Activated CD4-positive, alpha-beta T cell treated with anti-CD3 and anti-CD28 coated beads, Interleukin-2, amount 10 ng/mL, durations not matched to agents 24 days and 14 days (primary cell): ENCODE measurements at regions not wholly inside any gene's neighbourhood (a gene's known extent, or its start where the extent isn't known, plus 50 kb on each side); places are given as distances from the start of the nearest gene placed in this dataset.

Source experiments
- DNase-seq: peaks from one replicate; pipeline ENCODE4 v3.0.0; 2022
- H3K27ac Mint-ChIP-seq: one replicate; pipeline ENCODE4 v1.8.0; 2022; ENCODE audit warnings: mild to moderate bottlenecking, mixed read lengths
- H3K27me3 Mint-ChIP-seq: one replicate; pipeline ENCODE4 v1.8.0; 2022; ENCODE audit warnings: mixed read lengths
- H3K36me3 Mint-ChIP-seq: one replicate; pipeline ENCODE4 v1.8.0; 2022; ENCODE audit warnings: low read depth, mild to moderate bottlenecking, mixed read lengths
- H3K4me1 Mint-ChIP-seq: one replicate; pipeline ENCODE4 v1.8.0; 2021; ENCODE audit warnings: mixed read lengths
- H3K4me3 Mint-ChIP-seq: one replicate; pipeline ENCODE4 v1.8.0; 2022; ENCODE audit warnings: mild to moderate bottlenecking, moderate library complexity, mixed read lengths
- H3K9me3 Mint-ChIP-seq: one replicate; pipeline ENCODE4 v1.8.0; 2021; ENCODE audit warnings: mixed read lengths
- intact Hi-C: fragments of 100-400 bp; cut with micrococcal nuclease; formaldehyde crosslinking; loops from one replicate; pipeline ENCODE4 v1.15.1; 2023

DNA sequence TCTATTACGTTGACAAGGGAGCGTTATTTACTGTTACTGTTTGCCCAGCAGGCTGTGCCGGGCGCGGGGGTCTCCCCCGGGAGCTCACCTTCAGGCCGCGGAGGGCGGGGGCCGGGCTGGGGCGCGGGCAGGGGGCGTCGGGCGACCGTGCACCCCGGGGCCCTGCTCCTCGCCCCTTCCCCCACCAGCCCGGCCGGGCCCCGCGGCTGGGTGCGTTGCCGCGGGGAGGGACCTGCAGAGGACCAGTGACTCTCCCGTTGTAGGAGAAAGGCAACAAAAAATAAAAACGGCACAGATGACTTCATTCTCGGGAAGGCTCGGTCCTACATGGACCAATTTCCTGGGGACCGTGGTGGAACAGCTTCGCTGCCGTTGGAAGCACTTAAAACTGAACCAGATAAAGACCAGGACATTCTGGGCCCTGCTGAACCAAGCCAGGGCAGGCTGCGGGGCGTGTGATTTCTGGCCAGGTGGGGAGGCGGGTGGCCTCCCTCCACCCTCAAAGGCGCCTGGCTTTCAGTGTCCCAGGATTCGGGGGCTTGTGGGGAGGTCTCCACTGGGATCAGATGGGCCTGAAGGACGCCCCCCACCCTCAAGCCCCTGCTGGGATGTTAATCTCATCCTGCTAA, 57.4 kb downstream of the IGLL1 start:
- intact Hi-C loops, result no loop called here
- peaks cover 38% of the 10 kb centered on the region for H3K27me3 Mint-ChIP-seq
- no peak overlapping the region for H3K27ac Mint-ChIP-seq
- H3K9me3 Mint-ChIP-seq, result no peaks in the 10 kb centered on the region
- no peak overlapping the region for H3K4me3 Mint-ChIP-seq
- no peak for DNase-seq
- no peaks in the 10 kb centered on the region for H3K36me3 Mint-ChIP-seq
- H3K4me1 Mint-ChIP-seq, result peaks cover 2% of the 10 kb centered on the region

GRCh38 chr22:23521441-23522113, 58.5 kb downstream of the IGLL1 start:
- DNase-seq, result peak; percentile 90
- Mint-ChIP-seq H3K4me3 (peak overlapping the region; percentile 56), H3K27me3 (peaks cover 38% of the 10 kb centered on the region), H3K36me3 (no peaks in the 10 kb centered on the region), H3K9me3 (no peaks in the 10 kb centered on the region), H3K4me1 (peaks cover 2% of the 10 kb centered on the region), H3K27ac (no peak overlapping the region)
- intact Hi-C loops, result no loop called here

DNA sequence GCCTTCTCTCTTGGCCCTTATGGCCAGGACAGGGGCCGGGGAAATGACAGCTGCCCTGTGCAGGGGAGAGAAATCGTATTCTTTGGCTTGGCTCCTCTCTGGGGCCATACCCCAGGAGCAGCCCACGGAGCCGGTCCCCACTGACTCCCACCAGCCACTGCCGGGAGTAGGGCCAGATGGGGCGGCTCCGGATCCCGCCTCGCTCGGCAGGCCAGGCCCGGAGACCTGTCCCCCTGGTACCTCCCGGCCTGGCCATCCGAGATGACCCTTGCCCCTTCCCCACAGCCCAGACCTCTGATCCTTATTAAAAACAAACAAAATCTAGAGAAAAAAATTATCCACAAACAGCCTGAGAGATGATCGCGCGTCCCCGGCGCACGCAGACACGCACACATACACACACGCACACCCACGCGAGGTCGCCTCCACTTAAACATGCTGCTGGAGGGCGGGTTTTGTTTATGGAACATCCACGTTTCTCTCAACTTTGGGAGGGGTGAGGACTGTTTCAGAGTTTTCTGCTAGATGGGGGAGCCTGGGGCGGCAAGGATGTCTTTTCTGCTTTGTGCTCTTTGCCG, 59.1 kb downstream of the IGLL1 start:
- intact Hi-C loops, result no loop called here
- no peaks in the 10 kb centered on the region for H3K9me3 Mint-ChIP-seq
- no peak overlapping the region for H3K27ac Mint-ChIP-seq
- peaks cover 2% of the 10 kb centered on the region for H3K4me1 Mint-ChIP-seq
- peak overlapping the region; percentile 56 for H3K4me3 Mint-ChIP-seq
- no peak for DNase-seq
- no peaks in the 10 kb centered on the region for H3K36me3 Mint-ChIP-seq
- H3K27me3 Mint-ChIP-seq, result peaks cover 38% of the 10 kb centered on the region

DNA sequence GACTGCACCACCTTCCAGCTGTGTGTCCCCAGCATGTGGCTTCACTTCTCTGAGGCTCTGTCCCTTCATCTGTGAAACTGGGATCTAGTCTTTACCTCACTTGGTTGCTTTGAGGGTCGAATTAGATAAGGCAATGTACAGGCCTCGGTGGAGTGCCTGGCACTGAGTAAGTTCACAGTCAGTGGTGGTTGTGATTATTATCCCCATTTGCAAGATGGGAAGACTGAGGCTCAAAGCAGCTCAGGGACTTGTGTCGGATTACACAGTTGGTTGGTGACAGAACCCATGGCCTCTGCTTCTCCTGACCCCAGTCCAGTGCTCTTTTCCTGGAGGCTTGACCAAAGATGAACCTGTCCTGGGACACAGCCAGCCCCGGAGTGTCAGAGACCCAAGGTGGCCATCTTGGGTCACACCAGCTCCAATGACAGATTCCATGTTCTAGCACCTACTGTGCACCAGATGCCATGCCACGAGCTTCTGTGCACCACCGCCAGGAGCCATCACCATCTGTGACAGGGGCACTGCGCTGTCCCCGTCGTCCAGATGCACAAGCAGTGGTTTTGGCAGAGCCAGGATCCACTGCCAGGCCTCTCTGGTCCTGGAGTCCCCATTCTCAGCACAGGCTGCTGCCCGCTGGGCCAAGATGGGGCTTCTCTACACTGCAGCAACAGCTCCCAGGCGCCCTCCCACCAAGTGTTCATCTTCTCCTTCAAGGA, 60.5 kb downstream of the IGLL1 start:
- Mint-ChIP-seq H3K27me3 (peaks cover 31% of the 10 kb centered on the region), H3K4me1 (peaks cover 2% of the 10 kb centered on the region), H3K4me3 (no peak overlapping the region), H3K9me3 (no peaks in the 10 kb centered on the region), H3K27ac (no peak overlapping the region), H3K36me3 (no peaks in the 10 kb centered on the region)
- intact Hi-C loops, result no loop called here
- no peak for DNase-seq

DNA sequence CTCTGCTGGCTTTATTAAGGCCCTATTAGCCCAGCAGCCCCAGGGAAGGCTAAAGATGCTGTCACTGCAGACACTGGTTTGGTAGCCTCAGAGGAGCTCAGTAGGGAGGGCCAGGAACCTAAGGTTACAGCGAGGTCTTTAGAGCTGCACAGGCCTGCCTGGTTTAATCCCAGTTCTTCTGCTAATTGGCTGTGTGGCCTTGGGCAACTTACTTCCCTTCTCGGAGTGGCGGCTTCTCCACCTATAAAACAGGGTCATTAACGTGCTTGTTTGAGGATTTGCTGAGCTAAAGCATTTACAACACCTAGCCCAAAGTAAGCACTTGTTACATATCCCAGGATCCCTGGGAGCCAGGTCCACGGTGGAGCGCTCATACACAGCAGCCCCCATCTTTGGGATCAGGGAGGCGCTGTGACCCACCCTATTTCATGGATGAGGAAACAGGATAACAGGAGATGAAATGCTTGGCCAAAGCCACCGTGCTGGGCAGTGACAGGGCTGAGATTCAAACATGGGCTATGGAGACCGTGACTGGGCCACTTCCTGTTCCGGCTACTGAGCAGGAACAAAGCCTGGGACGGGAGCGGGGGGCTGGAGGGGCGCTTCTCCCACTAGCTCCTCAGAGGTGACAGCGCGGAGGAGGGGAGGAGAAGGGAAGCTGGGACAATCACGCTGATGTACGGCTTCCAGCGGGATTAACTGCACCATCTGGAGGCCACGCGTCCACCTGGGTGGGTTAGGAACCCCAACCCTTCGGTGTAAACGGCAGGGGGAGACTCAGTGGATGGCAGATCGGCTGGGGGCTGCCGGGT, 61.5 kb downstream of the IGLL1 start:
- DNase-seq, result no peak
- Mint-ChIP-seq H3K4me1 (peaks cover 2% of the 10 kb centered on the region), H3K9me3 (no peaks in the 10 kb centered on the region), H3K4me3 (no peak overlapping the region), H3K36me3 (no peaks in the 10 kb centered on the region), H3K27me3 (peaks cover 21% of the 10 kb centered on the region), H3K27ac (no peak overlapping the region)
- intact Hi-C loops, result no loop called here

- Mint-ChIP-seq H3K36me3 (no peaks in the 10 kb centered on the region), H3K9me3 (no peaks in the 10 kb centered on the region), H3K4me1 (peaks cover 2% of the 10 kb centered on the region), H3K27me3 (peaks cover 16% of the 10 kb centered on the region), H3K27ac (no peak overlapping the region), H3K4me3 (no peak overlapping the region)
- no peak for DNase-seq
- intact Hi-C loops, result no loop called here
These were observed 62.2 kb downstream of the IGLL1 start for GRCh38 chr22:23517804-23518375.

- DNase-seq, result no peak
- H3K9me3 Mint-ChIP-seq, result no peaks in the 10 kb centered on the region
- H3K4me1 Mint-ChIP-seq, result peaks cover 2% of the 10 kb centered on the region
- no peak overlapping the region for H3K4me3 Mint-ChIP-seq
- H3K36me3 Mint-ChIP-seq, result no peaks in the 10 kb centered on the region
- peaks cover 14% of the 10 kb centered on the region for H3K27me3 Mint-ChIP-seq
- H3K27ac Mint-ChIP-seq, result no peak overlapping the region
- intact Hi-C loops, result no loop called here
These were observed 63.8 kb downstream of the IGLL1 start for GRCh38 chr22:23516304-23516703.

DNA sequence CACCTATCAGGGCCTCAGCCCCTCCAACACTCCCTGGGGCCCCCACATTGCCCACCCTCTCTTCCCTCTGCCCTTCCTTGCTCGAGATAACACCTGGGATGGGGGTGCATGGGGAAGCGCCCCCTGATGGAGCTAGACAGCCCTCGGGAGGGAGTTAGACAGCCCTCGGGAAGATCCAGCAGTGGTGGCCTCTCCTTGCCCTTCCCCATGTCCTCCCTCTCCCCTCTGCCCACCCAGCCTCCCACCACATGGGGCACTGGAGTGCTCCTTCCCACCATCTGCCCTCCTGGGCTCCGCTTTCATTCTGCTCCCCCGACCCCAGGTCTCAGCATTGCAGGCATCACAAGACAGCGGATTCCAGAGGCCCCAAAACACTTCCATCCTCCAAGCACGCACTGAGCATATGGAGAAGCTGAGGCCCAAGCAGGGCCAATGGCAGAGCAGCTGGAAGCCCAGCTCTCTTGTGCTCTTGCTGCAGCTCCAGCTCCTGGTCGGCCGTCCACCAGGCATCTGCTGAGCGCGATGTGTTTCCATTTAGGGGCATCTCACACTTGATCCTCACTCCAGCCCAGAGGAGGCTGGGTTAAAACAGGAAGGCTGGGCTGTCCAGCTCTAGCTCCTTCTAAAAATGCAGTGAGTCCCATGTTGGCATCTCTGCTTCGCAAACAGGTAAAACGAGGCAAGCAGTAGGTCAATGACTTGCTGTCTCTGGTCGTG, 65.6 kb downstream of the IGLL1 start:
- Mint-ChIP-seq H3K27ac (no peak overlapping the region), H3K27me3 (peaks cover 6% of the 10 kb centered on the region), H3K4me3 (no peak overlapping the region), H3K9me3 (no peaks in the 10 kb centered on the region), H3K4me1 (no peaks in the 10 kb centered on the region), H3K36me3 (no peaks in the 10 kb centered on the region)
- no peak for DNase-seq
- intact Hi-C loops, result no loop called here

DNA sequence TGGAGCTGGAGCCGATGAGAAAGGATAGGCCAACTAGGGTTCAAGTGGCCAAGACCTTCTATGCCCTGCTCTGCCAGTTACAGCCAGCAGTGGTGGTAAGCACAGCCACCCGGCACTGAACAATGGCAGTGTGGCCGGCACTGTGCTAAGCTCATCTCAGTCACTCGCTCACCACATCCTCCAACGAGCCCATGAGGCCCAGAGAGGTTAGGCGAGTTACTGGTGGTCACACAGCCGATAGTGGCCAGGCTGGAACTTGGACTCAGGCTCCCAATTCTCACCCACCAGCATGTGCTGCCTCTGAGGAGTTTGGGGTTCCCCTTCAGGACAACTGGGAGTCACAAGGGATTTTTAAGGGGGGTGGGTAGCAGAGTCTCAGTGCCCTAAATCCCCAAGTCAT, 66.4 kb downstream of the IGLL1 start:
- Mint-ChIP-seq H3K9me3 (no peaks in the 10 kb centered on the region), H3K27ac (no peak overlapping the region), H3K27me3 (peaks cover 2% of the 10 kb centered on the region), H3K36me3 (no peaks in the 10 kb centered on the region), H3K4me1 (no peaks in the 10 kb centered on the region), H3K4me3 (no peak overlapping the region)
- intact Hi-C loops, result no loop called here
- no peak for DNase-seq

DNA sequence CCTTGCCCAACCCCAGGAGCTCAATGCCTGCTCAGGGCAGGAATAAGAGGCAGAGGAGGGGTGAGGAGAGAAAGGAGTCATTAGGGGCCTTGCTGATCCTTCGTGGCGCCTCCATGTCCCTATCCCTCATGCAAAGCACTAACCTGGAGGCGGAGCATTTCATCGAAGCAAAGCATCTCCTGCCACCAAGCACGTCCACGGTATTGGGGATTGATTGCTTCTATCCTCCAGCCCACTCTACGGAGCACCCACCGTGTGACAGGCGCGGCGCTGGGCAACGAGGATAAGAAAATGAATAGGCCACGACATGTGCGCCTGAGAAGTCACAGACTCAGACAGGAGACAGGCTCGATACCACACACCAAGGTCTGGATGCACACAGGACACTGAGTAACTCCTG, 67.0 kb downstream of the IGLL1 start:
- Mint-ChIP-seq H3K27me3 (no peaks in the 10 kb centered on the region), H3K27ac (no peak overlapping the region), H3K4me3 (no peak overlapping the region), H3K36me3 (no peaks in the 10 kb centered on the region), H3K4me1 (no peaks in the 10 kb centered on the region), H3K9me3 (no peaks in the 10 kb centered on the region)
- intact Hi-C loops, result no loop called here
- DNase-seq, result no peak

- Mint-ChIP-seq H3K27me3 (no peaks in the 10 kb centered on the region), H3K4me3 (no peak overlapping the region), H3K9me3 (no peaks in the 10 kb centered on the region), H3K4me1 (no peaks in the 10 kb centered on the region), H3K36me3 (no peaks in the 10 kb centered on the region), H3K27ac (no peak overlapping the region)
- intact Hi-C loops, result no loop called here
- no peak for DNase-seq
These were observed 67.4 kb downstream of the IGLL1 start for GRCh38 chr22:23512721-23513120.

- intact Hi-C loops, result no loop called here
- H3K27ac Mint-ChIP-seq, result no peak overlapping the region
- H3K4me3 Mint-ChIP-seq, result no peak overlapping the region
- no peaks in the 10 kb centered on the region for H3K36me3 Mint-ChIP-seq
- H3K9me3 Mint-ChIP-seq, result no peaks in the 10 kb centered on the region
- DNase-seq, result no peak
- no peaks in the 10 kb centered on the region for H3K4me1 Mint-ChIP-seq
- H3K27me3 Mint-ChIP-seq, result no peaks in the 10 kb centered on the region
These were observed 67.8 kb downstream of the IGLL1 start for GRCh38 chr22:23512348-23512705.
